IMR-90 (cell line): ENCODE measurements at regions not wholly inside any gene's neighbourhood (a gene's known extent, or its start where the extent isn't known, plus 50 kb on each side); places are given as distances from the start of the nearest gene placed in this dataset.

ENCODE experiments used
- ATAC-seq: fragments of 200-7000 bp; cut with Tn5 transposase; 2 replicates; pipeline ENCODE4 v1.9.1; 2020; ENCODE audit warnings: low read depth, mild to moderate bottlenecking, moderate library complexity
- BruUV-seq: library from RNA; stranded (reverse); fragments of 400-500 nt; replicated peaks from 2 replicates; lab custom pipeline; 2021; lab: Mats Ljungman, UMichigan
- CTCF ChIA-PET: fragments of 300-600 bp; formaldehyde crosslinking; extraction: SDS; loops from one replicate; lab custom pipeline; 2021; ENCODE audit warnings: antibody characterized with exemption; lab: Yijun Ruan, JAX
- POLR2A ChIA-PET: fragments of 300-600 bp; sonication (Branson Sonifier 250); formaldehyde crosslinking; loops from one replicate; lab custom pipeline; 2022; ENCODE audit warnings: antibody characterized with exemption; ENCODE audit not compliant: unreplicated experiment; lab: Charles Lee
- DNase-seq: peaks from one replicate; pipeline ENCODE4 v3.0.0; 2013
- H2AFZ ChIP-seq: replicated peaks from 2 replicates; pipeline ENCODE3; 2013; ENCODE audit warnings: low read length, mild to moderate bottlenecking; ENCODE audit not compliant: poor library complexity
- H2AK5ac ChIP-seq: 2 replicates; pipeline ENCODE4 v1.6.1; 2013; ENCODE audit warnings: low read depth, low read length, inconsistent platforms
- H2AK9ac ChIP-seq: replicated peaks from 2 replicates; pipeline ENCODE3; 2013; ENCODE audit warnings: mild to moderate bottlenecking, low read depth, low read length, moderate library complexity; ENCODE audit not compliant: poor library complexity
- H2BK120ac ChIP-seq: 2 replicates; pipeline ENCODE4 v1.6.1; 2013; ENCODE audit warnings: low read depth, low read length, inconsistent platforms
- H2BK15ac ChIP-seq: 3 replicates; pipeline ENCODE4 v1.6.1; 2013; ENCODE audit warnings: low read depth, low read length, inconsistent platforms
- H2BK20ac ChIP-seq: 2 replicates; pipeline ENCODE4 v1.6.1; 2013; ENCODE audit warnings: low read depth, mild to moderate bottlenecking, inconsistent platforms, low read length, moderate library complexity
- H2BK5ac ChIP-seq: 2 replicates; pipeline ENCODE4 v1.6.1; 2013; ENCODE audit warnings: mild to moderate bottlenecking, low read depth, low read length, inconsistent platforms; ENCODE audit not compliant: poor library complexity, severe bottlenecking
- H3K14ac ChIP-seq: replicated peaks from 2 replicates; pipeline ENCODE4 v1.6.1; 2013; ENCODE audit warnings: low read depth, low read length, inconsistent platforms
- H3K18ac ChIP-seq: 2 replicates; pipeline ENCODE4 v1.6.1; 2013; ENCODE audit warnings: low read depth, low read length, control low read depth
- H3K23ac ChIP-seq: 2 replicates; pipeline ENCODE4 v1.6.1; 2013; ENCODE audit warnings: low read depth, low read length, inconsistent platforms
- H3K27ac ChIP-seq: 2 replicates; pipeline ENCODE4 v1.5.1; 2013; ENCODE audit warnings: mild to moderate bottlenecking, control low read depth, low read length; ENCODE audit not compliant: insufficient read depth
- H3K27me3 ChIP-seq: 2 replicates; pipeline ENCODE4 v1.6.1; 2013; ENCODE audit warnings: low read length; ENCODE audit not compliant: control insufficient read depth, insufficient read depth
- H3K36me3 ChIP-seq: 2 replicates; pipeline ENCODE4 v1.6.1; 2013; ENCODE audit warnings: low read length, mixed read lengths; ENCODE audit not compliant: control insufficient read depth, insufficient read depth
- H3K4ac ChIP-seq: 2 replicates; pipeline ENCODE4 v1.6.1; 2013; ENCODE audit warnings: low read depth, low read length, inconsistent platforms
- H3K4me1 ChIP-seq: 2 replicates; pipeline ENCODE4 v1.6.1; 2013; ENCODE audit warnings: low read length, mixed read lengths; ENCODE audit not compliant: control insufficient read depth, insufficient read depth
- H3K4me2 ChIP-seq: 2 replicates; pipeline ENCODE4 v1.6.1; 2013; ENCODE audit warnings: low read depth, mild to moderate bottlenecking, control low read depth, low read length, moderate library complexity
- H3K4me3 ChIP-seq: 2 replicates; pipeline ENCODE4 v1.5.1; 2013; ENCODE audit warnings: low read depth, mild to moderate bottlenecking, control low read depth, low read length, moderate library complexity; ENCODE audit not compliant: insufficient read depth
- H3K56ac ChIP-seq: 2 replicates; pipeline ENCODE4 v1.6.1; 2013; ENCODE audit warnings: low read length, inconsistent platforms; ENCODE audit not compliant: insufficient read depth; ENCODE audit errors: extremely low read depth
- H3K79me1 ChIP-seq, 2 experiments: 2 replicates each; pipeline ENCODE4 v1.6.1; 2013; ENCODE audit warnings: low read length in 2 of 2, inconsistent platforms in 1 of 2, low read depth in 1 of 2
- H3K9ac ChIP-seq: 2 replicates; pipeline ENCODE4 v1.6.1; 2013; ENCODE audit warnings: low read depth, low read length, control low read depth
- H3K9me1 ChIP-seq: 2 replicates; pipeline ENCODE4 v1.6.1; 2013; ENCODE audit warnings: low read length, inconsistent platforms; ENCODE audit not compliant: insufficient read depth
- H3K9me3 ChIP-seq: 2 replicates; pipeline ENCODE4 v1.6.1; 2013; ENCODE audit warnings: low read length; ENCODE audit not compliant: control insufficient read depth, insufficient read depth
- H4K20me1 ChIP-seq: 2 replicates; pipeline ENCODE4 v1.6.1; 2013; ENCODE audit warnings: low read length, inconsistent platforms; ENCODE audit not compliant: insufficient read depth
- H4K5ac ChIP-seq: 2 replicates; pipeline ENCODE4 v1.6.1; 2013; ENCODE audit warnings: mild to moderate bottlenecking, low read depth, low read length, control low read depth
- H4K8ac ChIP-seq, 2 experiments: 2 replicates each; pipeline ENCODE4 v1.6.1; 2013; ENCODE audit warnings: low read depth in 2 of 2, low read length in 2 of 2, control low read depth in 1 of 2, inconsistent platforms in 1 of 2
- H4K91ac ChIP-seq: 2 replicates; pipeline ENCODE4 v1.6.1; 2013; ENCODE audit warnings: low read depth, low read length, inconsistent platforms; ENCODE audit not compliant: insufficient read depth
- BHLHE40 ChIP-seq: fragments of 150-350 bp; IDR thresholded peaks from 2 replicates; pipeline ENCODE4 v1.6.1; 2016; ENCODE audit warnings: mild to moderate bottlenecking, low read depth, low read length
- CHD1 ChIP-seq: IDR thresholded peaks from 2 replicates; pipeline ENCODE4 v1.6.1; 2012; ENCODE audit warnings: low read depth, low read length, improper control_type of control experiment
- FOS ChIP-seq: fragments of 150-350 bp; IDR thresholded peaks from 2 replicates; pipeline ENCODE4 v1.6.1; 2016; ENCODE audit warnings: low read depth, low read length
- MAFK ChIP-seq: IDR thresholded peaks from 2 replicates; pipeline ENCODE4 v1.6.1; 2012; ENCODE audit warnings: low read depth, low read length, improper control_type of control experiment
- MAZ ChIP-seq: IDR thresholded peaks from 2 replicates; pipeline ENCODE4 v1.6.1; 2012; ENCODE audit warnings: low read depth, mild to moderate bottlenecking, low read length, improper control_type of control experiment, moderate library complexity, borderline replicate concordance
- NFE2L2 ChIP-seq: fragments of 150-350 bp; IDR thresholded peaks from 2 replicates; pipeline ENCODE4 v1.6.1; 2016; ENCODE audit warnings: low read depth, mild to moderate bottlenecking, low read length
- RAD21 ChIP-seq: IDR thresholded peaks from 2 replicates; pipeline ENCODE4 v1.6.1; 2012; ENCODE audit warnings: low read length, improper control_type of control experiment
- RFX5 ChIP-seq: IDR thresholded peaks from 2 replicates; pipeline ENCODE4 v1.8.0; 2012; ENCODE audit warnings: low read depth, mild to moderate bottlenecking, low read length, moderate library complexity
- SMC3 ChIP-seq: fragments of 150-350 bp; IDR thresholded peaks from 2 replicates; pipeline ENCODE4 v1.6.1; 2016; ENCODE audit warnings: low read depth, mild to moderate bottlenecking, antibody characterized with exemption, low read length, moderate library complexity
- WGBS, 2 experiments: methylation state at CpG; one replicate each; pipeline versions ENCODE4 v1.1.5 to v1.1.7; 2013; ENCODE audit warnings: missing lambda C conversion rate in 2 of 2; ENCODE audit not compliant: insufficient read length in 1 of 2; ENCODE audit errors: extremely low coverage in 2 of 2; 5-methylcytosine and 5-hydroxymethylcytosine counted together
- dilution Hi-C: fragments of 300-500 bp; cut with HindIII; formaldehyde crosslinking; loops from one replicate; pipeline ENCODE4 v1.14.3; 2018; ENCODE audit warnings: low sequenced_read_pairs; ENCODE audit not compliant: unreplicated experiment
- in situ Hi-C: fragments of 300-500 bp; cut with MboI; formaldehyde crosslinking; loops from 3 replicates; pipeline ENCODE4 v1.14.3; 2019; ENCODE audit warnings: low sequenced_read_pairs, inconsistent platforms, mixed read lengths
- intact Hi-C: fragments of 100-400 bp; cut with micrococcal nuclease; formaldehyde crosslinking; loops from 2 replicates; pipeline ENCODE4 v1.10.0; 2022
- TF ChIP-seq, protein P1 (sequence below): fragments of 150-350 bp; IDR thresholded peaks from 2 replicates; pipeline ENCODE4 v1.6.1; 2017; ENCODE audit warnings: mild to moderate bottlenecking, antibody characterized with exemption, low read length, low read depth
- TF ChIP-seq, protein P2 (sequence below): conservative IDR thresholded peaks from 2 replicates; pipeline ENCODE4 v1.5.1; 2012; ENCODE audit warnings: mild to moderate bottlenecking, low read depth, low read length, improper control_type of control experiment
- TF ChIP-seq, protein P3 (sequence below): fragments of 150-350 bp; IDR thresholded peaks from 2 replicates; pipeline ENCODE4 v1.6.1; 2016; ENCODE audit warnings: low read depth, mild to moderate bottlenecking, low read length, moderate library complexity, borderline replicate concordance

DNA sequence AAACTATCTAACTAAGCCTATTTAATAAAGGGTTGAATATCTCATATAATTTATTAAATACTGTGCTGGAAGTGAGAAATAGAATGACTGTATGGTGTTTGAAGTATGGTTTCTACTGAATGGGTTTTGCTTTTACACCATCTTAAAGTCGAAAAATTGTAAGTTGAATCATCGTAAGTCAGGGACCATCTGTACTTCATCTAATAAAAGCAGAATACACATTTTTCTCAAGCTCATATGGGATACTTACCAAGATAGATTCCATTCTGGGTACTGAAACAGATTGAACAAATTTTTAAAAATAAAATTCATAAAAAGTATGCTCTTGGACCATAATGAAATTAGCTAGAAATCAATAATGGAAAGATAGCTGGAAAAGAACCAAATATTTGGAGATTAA is 285.4 kb downstream of the CXCL12 start:
- Histone ChIP-seq H2AFZ (no peak overlapping the region), H4K8ac (no peak overlapping the region), H3K9me1 (no peaks in the 10 kb centered on the region), H2BK20ac (no peak overlapping the region), H3K56ac (no peak overlapping the region), H4K5ac (no peak overlapping the region), H3K4me3 (no peak overlapping the region), H3K36me3 (no peaks in the 10 kb centered on the region), H3K4ac (no peak overlapping the region), H3K79me1 (no peaks in the 10 kb centered on the region), H2AK9ac (no peak overlapping the region), H3K4me1 (no peaks in the 10 kb centered on the region), H3K18ac (no peak overlapping the region), H4K91ac (no peak overlapping the region), H2AK5ac (no peak overlapping the region), H2BK120ac (no peak overlapping the region), H3K9me3 (no peaks in the 10 kb centered on the region), H3K14ac (no peak overlapping the region), H3K9ac (no peak overlapping the region), H3K4me2 (no peak overlapping the region), H3K23ac (no peak overlapping the region), H4K20me1 (no peaks in the 10 kb centered on the region), H2BK15ac (no peak overlapping the region), H2BK5ac (no peak overlapping the region), H3K27ac (no peak overlapping the region), H3K27me3 (no peaks in the 10 kb centered on the region)
- DNase-seq: no peak
- TF ChIP-seq, protein P1, sequence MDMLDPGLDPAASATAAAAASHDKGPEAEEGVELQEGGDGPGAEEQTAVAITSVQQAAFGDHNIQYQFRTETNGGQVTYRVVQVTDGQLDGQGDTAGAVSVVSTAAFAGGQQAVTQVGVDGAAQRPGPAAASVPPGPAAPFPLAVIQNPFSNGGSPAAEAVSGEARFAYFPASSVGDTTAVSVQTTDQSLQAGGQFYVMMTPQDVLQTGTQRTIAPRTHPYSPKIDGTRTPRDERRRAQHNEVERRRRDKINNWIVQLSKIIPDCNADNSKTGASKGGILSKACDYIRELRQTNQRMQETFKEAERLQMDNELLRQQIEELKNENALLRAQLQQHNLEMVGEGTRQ: no peak
- no peak for TF ChIP-seq RFX5
- TF ChIP-seq, protein P2, sequence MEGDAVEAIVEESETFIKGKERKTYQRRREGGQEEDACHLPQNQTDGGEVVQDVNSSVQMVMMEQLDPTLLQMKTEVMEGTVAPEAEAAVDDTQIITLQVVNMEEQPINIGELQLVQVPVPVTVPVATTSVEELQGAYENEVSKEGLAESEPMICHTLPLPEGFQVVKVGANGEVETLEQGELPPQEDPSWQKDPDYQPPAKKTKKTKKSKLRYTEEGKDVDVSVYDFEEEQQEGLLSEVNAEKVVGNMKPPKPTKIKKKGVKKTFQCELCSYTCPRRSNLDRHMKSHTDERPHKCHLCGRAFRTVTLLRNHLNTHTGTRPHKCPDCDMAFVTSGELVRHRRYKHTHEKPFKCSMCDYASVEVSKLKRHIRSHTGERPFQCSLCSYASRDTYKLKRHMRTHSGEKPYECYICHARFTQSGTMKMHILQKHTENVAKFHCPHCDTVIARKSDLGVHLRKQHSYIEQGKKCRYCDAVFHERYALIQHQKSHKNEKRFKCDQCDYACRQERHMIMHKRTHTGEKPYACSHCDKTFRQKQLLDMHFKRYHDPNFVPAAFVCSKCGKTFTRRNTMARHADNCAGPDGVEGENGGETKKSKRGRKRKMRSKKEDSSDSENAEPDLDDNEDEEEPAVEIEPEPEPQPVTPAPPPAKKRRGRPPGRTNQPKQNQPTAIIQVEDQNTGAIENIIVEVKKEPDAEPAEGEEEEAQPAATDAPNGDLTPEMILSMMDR: no peak
- TF ChIP-seq RAD21: no peak
- no peak for TF ChIP-seq SMC3
- TF ChIP-seq NFE2L2: no peak
- TF ChIP-seq MAFK: no peak
- TF ChIP-seq, protein P3, sequence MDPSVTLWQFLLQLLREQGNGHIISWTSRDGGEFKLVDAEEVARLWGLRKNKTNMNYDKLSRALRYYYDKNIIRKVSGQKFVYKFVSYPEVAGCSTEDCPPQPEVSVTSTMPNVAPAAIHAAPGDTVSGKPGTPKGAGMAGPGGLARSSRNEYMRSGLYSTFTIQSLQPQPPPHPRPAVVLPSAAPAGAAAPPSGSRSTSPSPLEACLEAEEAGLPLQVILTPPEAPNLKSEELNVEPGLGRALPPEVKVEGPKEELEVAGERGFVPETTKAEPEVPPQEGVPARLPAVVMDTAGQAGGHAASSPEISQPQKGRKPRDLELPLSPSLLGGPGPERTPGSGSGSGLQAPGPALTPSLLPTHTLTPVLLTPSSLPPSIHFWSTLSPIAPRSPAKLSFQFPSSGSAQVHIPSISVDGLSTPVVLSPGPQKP: no peak
- no peak for TF ChIP-seq MAZ
- no peak for TF ChIP-seq FOS
- TF ChIP-seq BHLHE40: no peak
- no peak for TF ChIP-seq CHD1
- no peak for ATAC-seq
- BruUV-seq: no TSS peak
- ChIA-PET POLR2A (no interaction called here), CTCF (no interaction called here)
- in situ Hi-C loops (no loop called here), dilution Hi-C loops (no loop called here), intact Hi-C loops (no loop called here)
- no CpG with 5 or more reads among the region's 2 CpGs for WGBS, 2 experiments
